CD4-positive, alpha-beta T cell treated with Interleukin-4 for 1 hour (primary cell): ENCODE measurements at regions not wholly inside any gene's neighbourhood (a gene's known extent, or its start where the extent isn't known, plus 50 kb on each side); places are given as distances from the start of the nearest gene placed in this dataset.
A peak's percentile ranks its signal among the peaks of the same experiment; 100 is the strongest.

Source experiments
- DNase-seq, 2 donors: peaks; one replicate each; pipeline ENCODE4 v3.0.0-alpha.2; 2020 to 2022

- DNase-seq = no peak
Observed at GRCh38 chr13:106738186-106738678, 170.3 kb upstream of the ARGLU1 start.

- DNase-seq = no peak
Observed at GRCh38 chr13:106736941-106737340, 169.0 kb upstream of the ARGLU1 start.

GRCh38 chr13:106734198-106734597 is 166.3 kb upstream of the ARGLU1 start:
- DNase-seq = no peak

- DNase-seq = no peak
Observed at GRCh38 chr13:106723036-106723435, 155.1 kb upstream of the ARGLU1 start.

- DNase-seq = no peak
Observed at GRCh38 chr13:106722620-106723019, 154.7 kb upstream of the ARGLU1 start.

GRCh38 chr13:106721599-106721998 is 153.7 kb upstream of the ARGLU1 start:
- no peak for DNase-seq

- no peak for DNase-seq
Observed at GRCh38 chr13:106714271-106714982, 146.5 kb upstream of the ARGLU1 start.

GRCh38 chr13:106712381-106712780 is 144.4 kb upstream of the ARGLU1 start:
- no peak for DNase-seq

GRCh38 chr13:106710266-106710665 is 142.3 kb upstream of the ARGLU1 start:
- no peak for DNase-seq

GRCh38 chr13:106709522-106709921 is 141.6 kb upstream of the ARGLU1 start:
- no peak for DNase-seq

GRCh38 chr13:106702505-106702904 is 134.6 kb upstream of the ARGLU1 start:
- DNase-seq = no peak

- no peak for DNase-seq
Observed at GRCh38 chr13:106701771-106702341, 133.9 kb upstream of the ARGLU1 start.

- no peak for DNase-seq
Observed at GRCh38 chr13:106700439-106700838, 132.5 kb upstream of the ARGLU1 start.

- no peak for DNase-seq
Observed at GRCh38 chr13:106700007-106700406, 132.1 kb upstream of the ARGLU1 start.

- no peak for DNase-seq
Observed at GRCh38 chr13:106699311-106699710, 131.4 kb upstream of the ARGLU1 start.

GRCh38 chr13:106696719-106697118 is 128.8 kb upstream of the ARGLU1 start:
- no peak for DNase-seq

- peak in 1 of 2 donors; percentile 5 for DNase-seq
Observed at GRCh38 chr13:106696140-106696539, 128.2 kb upstream of the ARGLU1 start.

GRCh38 chr13:106695139-106695538 is 127.2 kb upstream of the ARGLU1 start:
- no peak for DNase-seq

GRCh38 chr13:106691861-106692260 is 123.9 kb upstream of the ARGLU1 start:
- DNase-seq = no peak

- no peak for DNase-seq
Observed at GRCh38 chr13:106691341-106691740, 123.4 kb upstream of the ARGLU1 start.

- no peak for DNase-seq
Observed at GRCh38 chr13:106690779-106691178, 122.8 kb upstream of the ARGLU1 start.

- no peak for DNase-seq
Observed at GRCh38 chr13:106689906-106690305, 122.0 kb upstream of the ARGLU1 start.

- DNase-seq = no peak
Observed at GRCh38 chr13:106688940-106689339, 121.0 kb upstream of the ARGLU1 start.

GRCh38 chr13:106686163-106686562 is 118.2 kb upstream of the ARGLU1 start:
- DNase-seq = no peak

GRCh38 chr13:106685143-106685542 is 117.2 kb upstream of the ARGLU1 start:
- no peak for DNase-seq
